GM23248 (cell line): ENCODE measurements at regions not wholly inside any gene's neighbourhood (a gene's known extent, or its start where the extent isn't known, plus 50 kb on each side); places are given as distances from the start of the nearest gene placed in this dataset.

Experiments used
- EZH2 ChIP-seq: fragments of 200-600 bp; sonication (generic); IDR thresholded peaks from 2 replicates; pipeline ENCODE4 v1.6.1; 2018; ENCODE audit warnings: antibody characterized with exemption, mild to moderate bottlenecking; ENCODE audit not compliant: insufficient read depth, poor library complexity, severe bottlenecking
- EZH2phosphoT487 ChIP-seq: fragments of 200-600 bp; sonication (generic); IDR thresholded peaks from 2 replicates; pipeline ENCODE4 v1.6.1; 2018; ENCODE audit warnings: antibody characterized with exemption, moderate library complexity, mild to moderate bottlenecking, low read depth; ENCODE audit not compliant: insufficient read depth

- no peak for TF ChIP-seq EZH2phosphoT487
- no peak for TF ChIP-seq EZH2
These were observed 504.9 kb downstream of the RAPGEF2 start for GRCh38 chr4:159607809-159608208.
